Mesendoderm (in vitro differentiated cells): ENCODE measurements at regions not wholly inside any gene's neighbourhood (a gene's known extent, or its start where the extent isn't known, plus 50 kb on each side); places are given as distances from the start of the nearest gene placed in this dataset.

Experiments
- DNase-seq: peaks from one replicate; pipeline ENCODE4 v3.0.0; 2013
- H2AK5ac ChIP-seq: 2 replicates; pipeline ENCODE4 v1.6.1; 2013; ENCODE audit warnings: low read length, inconsistent platforms
- H2BK120ac ChIP-seq: 2 replicates; pipeline ENCODE4 v1.6.1; 2013; ENCODE audit warnings: low read depth, mild to moderate bottlenecking, low read length, moderate library complexity, mixed read lengths
- H2BK15ac ChIP-seq: replicated peaks from 2 replicates; pipeline ENCODE4 v1.6.1; 2013; ENCODE audit warnings: low read depth, mild to moderate bottlenecking, moderate library complexity
- H2BK5ac ChIP-seq: 2 replicates; pipeline ENCODE4 v1.6.1; 2013; ENCODE audit warnings: low read length, inconsistent platforms
- H3K18ac ChIP-seq: 2 replicates; pipeline ENCODE4 v1.6.1; 2013; ENCODE audit warnings: mild to moderate bottlenecking, low read length, mixed read lengths
- H3K23ac ChIP-seq: one replicate; pipeline ENCODE4 v1.6.1; 2013; ENCODE audit warnings: low read length
- H3K27ac ChIP-seq: 2 replicates; pipeline ENCODE4 v1.5.1; 2013; ENCODE audit warnings: low read depth, mild to moderate bottlenecking, inconsistent platforms, low read length, moderate library complexity
- H3K27me3 ChIP-seq: 2 replicates; pipeline ENCODE4 v1.6.1; 2013; ENCODE audit warnings: low read length, control low read depth, mild to moderate bottlenecking, inconsistent platforms; ENCODE audit not compliant: insufficient read depth, poor library complexity
- H3K36me3 ChIP-seq: 2 replicates; pipeline ENCODE4 v1.6.1; 2013; ENCODE audit warnings: low read length, inconsistent platforms; ENCODE audit not compliant: control insufficient read depth, insufficient read depth
- H3K4ac ChIP-seq: one replicate; pipeline ENCODE4 v1.6.1; 2013; ENCODE audit warnings: low read depth, mild to moderate bottlenecking, low read length, moderate library complexity
- H3K4me1 ChIP-seq: 2 replicates; pipeline ENCODE4 v1.6.1; 2013; ENCODE audit warnings: low read depth, low read length, inconsistent platforms; ENCODE audit not compliant: control insufficient read depth
- H3K4me2 ChIP-seq: 2 replicates; pipeline ENCODE4 v1.6.1; 2013; ENCODE audit warnings: low read length
- H3K4me3 ChIP-seq: 2 replicates; pipeline ENCODE4 v1.5.1; 2013; ENCODE audit warnings: mild to moderate bottlenecking, low read length
- H3K56ac ChIP-seq: one replicate; pipeline ENCODE4 v1.6.1; 2013; ENCODE audit warnings: low read length
- H3K79me1 ChIP-seq: 2 replicates; pipeline ENCODE4 v1.6.1; 2013; ENCODE audit warnings: low read length, inconsistent platforms
- H3K79me2 ChIP-seq: 2 replicates; pipeline ENCODE4 v1.6.1; 2013; ENCODE audit warnings: mild to moderate bottlenecking, low read length; ENCODE audit not compliant: control insufficient read depth, insufficient read depth
- H3K9ac ChIP-seq: 2 replicates; pipeline ENCODE4 v1.6.1; 2013; ENCODE audit warnings: low read length, inconsistent platforms
- H4K5ac ChIP-seq: one replicate; pipeline ENCODE4 v1.6.1; 2013; ENCODE audit warnings: low read length
- H4K8ac ChIP-seq: one replicate; pipeline ENCODE4 v1.6.1; 2013; ENCODE audit warnings: low read depth, mild to moderate bottlenecking, control low read depth, low read length, moderate library complexity
- WGBS: extraction: QIAGEN DNeasy Blood & Tissue Kit; methylation state at CpG from one replicate; pipeline ENCODE4 v1.1.7; 2013; ENCODE audit warnings: low lambda C conversion rate, missing lambda C conversion rate; ENCODE audit not compliant: insufficient coverage; ENCODE audit errors: extremely low coverage; 5-methylcytosine and 5-hydroxymethylcytosine counted together

- Histone ChIP-seq H3K4ac (no peak overlapping the region), H2AK5ac (no peak overlapping the region), H3K23ac (no peak overlapping the region), H4K8ac (no peak overlapping the region), H3K56ac (no peak overlapping the region), H3K4me1 (no peaks in the 10 kb centered on the region), H3K79me1 (no peaks in the 10 kb centered on the region), H3K27me3 (no peaks in the 10 kb centered on the region), H3K36me3 (no peaks in the 10 kb centered on the region), H3K4me3 (no peak overlapping the region), H2BK5ac (no peak overlapping the region), H3K4me2 (no peak overlapping the region), H2BK15ac (no peak overlapping the region), H2BK120ac (no peak overlapping the region), H3K27ac (no peak overlapping the region), H4K5ac (no peak overlapping the region), H3K18ac (no peak overlapping the region), H3K79me2 (no peaks in the 10 kb centered on the region), H3K9ac (no peak overlapping the region)
- DNase-seq: no peak
- WGBS: no CpG with 5 or more reads among the region's 2 CpGs
Observed at GRCh38 chr1:177360791-177361190, 190.0 kb downstream of the BRINP2 start.

GRCh38 chr1:177356674-177357435 is 186.1 kb downstream of the BRINP2 start:
- H3K27me3 ChIP-seq: no peaks in the 10 kb centered on the region
- no peak overlapping the region for H2AK5ac ChIP-seq
- H2BK5ac ChIP-seq: no peak overlapping the region
- H3K18ac ChIP-seq: no peak overlapping the region
- H4K8ac ChIP-seq: no peak overlapping the region
- no peak overlapping the region for H3K27ac ChIP-seq
- no peaks in the 10 kb centered on the region for H3K79me1 ChIP-seq
- no peak overlapping the region for H3K4ac ChIP-seq
- H2BK120ac ChIP-seq: no peak overlapping the region
- H3K4me1 ChIP-seq: no peaks in the 10 kb centered on the region
- no peaks in the 10 kb centered on the region for H3K36me3 ChIP-seq
- no peak overlapping the region for H3K9ac ChIP-seq
- H3K4me3 ChIP-seq: no peak overlapping the region
- H3K23ac ChIP-seq: no peak overlapping the region
- no peak overlapping the region for H3K56ac ChIP-seq
- WGBS: no CpG with 5 or more reads among the region's 4 CpGs
- H2BK15ac ChIP-seq: no peak overlapping the region
- H4K5ac ChIP-seq: no peak overlapping the region
- no peaks in the 10 kb centered on the region for H3K79me2 ChIP-seq
- H3K4me2 ChIP-seq: no peak overlapping the region
- no peak for DNase-seq

- no peaks in the 10 kb centered on the region for H3K4me1 ChIP-seq
- no peaks in the 10 kb centered on the region for H3K27me3 ChIP-seq
- H4K5ac ChIP-seq: no peak overlapping the region
- H3K4me3 ChIP-seq: no peak overlapping the region
- H3K27ac ChIP-seq: no peak overlapping the region
- no peaks in the 10 kb centered on the region for H3K79me1 ChIP-seq
- H3K4ac ChIP-seq: no peak overlapping the region
- H4K8ac ChIP-seq: no peak overlapping the region
- H2AK5ac ChIP-seq: no peak overlapping the region
- no peak overlapping the region for H2BK5ac ChIP-seq
- no peaks in the 10 kb centered on the region for H3K36me3 ChIP-seq
- H3K23ac ChIP-seq: no peak overlapping the region
- no peak overlapping the region for H3K56ac ChIP-seq
- no CpG with 5 or more reads among the region's 2 CpGs for WGBS
- H3K18ac ChIP-seq: no peak overlapping the region
- H3K4me2 ChIP-seq: no peak overlapping the region
- H3K9ac ChIP-seq: no peak overlapping the region
- no peak overlapping the region for H2BK120ac ChIP-seq
- no peaks in the 10 kb centered on the region for H3K79me2 ChIP-seq
- no peak overlapping the region for H2BK15ac ChIP-seq
- DNase-seq: peak; percentile 40
Observed at GRCh38 chr1:177355575-177355974, 184.8 kb downstream of the BRINP2 start.

- H2BK120ac ChIP-seq: no peak overlapping the region
- no peak overlapping the region for H3K4me2 ChIP-seq
- no peaks in the 10 kb centered on the region for H3K4me1 ChIP-seq
- no peak overlapping the region for H3K23ac ChIP-seq
- H2AK5ac ChIP-seq: no peak overlapping the region
- H2BK15ac ChIP-seq: no peak overlapping the region
- no peak overlapping the region for H4K8ac ChIP-seq
- H3K56ac ChIP-seq: no peak overlapping the region
- no peak overlapping the region for H3K4me3 ChIP-seq
- no peak overlapping the region for H2BK5ac ChIP-seq
- no peaks in the 10 kb centered on the region for H3K36me3 ChIP-seq
- no peak overlapping the region for H3K18ac ChIP-seq
- DNase-seq: no peak
- WGBS: no CpG with 5 or more reads among the region's 3 CpGs
- no peaks in the 10 kb centered on the region for H3K79me1 ChIP-seq
- no peak overlapping the region for H4K5ac ChIP-seq
- H3K4ac ChIP-seq: no peak overlapping the region
- H3K27me3 ChIP-seq: no peaks in the 10 kb centered on the region
- H3K27ac ChIP-seq: no peak overlapping the region
- H3K9ac ChIP-seq: no peak overlapping the region
- H3K79me2 ChIP-seq: no peaks in the 10 kb centered on the region
Observed at GRCh38 chr1:177354247-177354646, 183.5 kb downstream of the BRINP2 start.

- no peak overlapping the region for H2BK120ac ChIP-seq
- 100% methylated on average over 1 of the region's 6 CpGs for WGBS
- H3K79me2 ChIP-seq: no peaks in the 10 kb centered on the region
- no peaks in the 10 kb centered on the region for H3K36me3 ChIP-seq
- H3K4me1 ChIP-seq: no peaks in the 10 kb centered on the region
- no peak overlapping the region for H3K18ac ChIP-seq
- H3K56ac ChIP-seq: no peak overlapping the region
- no peak overlapping the region for H3K27ac ChIP-seq
- no peaks in the 10 kb centered on the region for H3K27me3 ChIP-seq
- no peak overlapping the region for H3K4me2 ChIP-seq
- no peaks in the 10 kb centered on the region for H3K79me1 ChIP-seq
- H2BK5ac ChIP-seq: no peak overlapping the region
- no peak overlapping the region for H2BK15ac ChIP-seq
- H3K4ac ChIP-seq: no peak overlapping the region
- H3K9ac ChIP-seq: no peak overlapping the region
- H2AK5ac ChIP-seq: no peak overlapping the region
- H3K23ac ChIP-seq: no peak overlapping the region
- H4K8ac ChIP-seq: no peak overlapping the region
- no peak overlapping the region for H4K5ac ChIP-seq
- peak; percentile 19 for DNase-seq
- H3K4me3 ChIP-seq: no peak overlapping the region
Observed at GRCh38 chr1:177351361-177352108, 180.8 kb downstream of the BRINP2 start.
